Thoracic aorta (tissue), 2 donors: ENCODE measurements at regions not wholly inside any gene's neighbourhood (a gene's known extent, or its start where the extent isn't known, plus 50 kb on each side); places are given as distances from the start of the nearest gene placed in this dataset.

ENCODE experiments used
- ATAC-seq: fragments of 150-250 bp; one replicate; pipeline ENCODE4 v1.8.0; 2017; ENCODE audit warnings: low read depth; ENCODE audit not compliant: insufficient number of reproducible peaks, low FRiP score
- DNase-seq: peaks from one replicate; pipeline ENCODE4 v3.0.0-alpha.2; 2020; ENCODE audit warnings: low spot score
- H3K27ac ChIP-seq, 2 donors: fragments of 200-600 bp; sonication (generic); 1 replicate in 1 of 2; 2 replicates in 1 of 2; pipeline ENCODE4 v1.5.1; 2016; ENCODE audit warnings: mild to moderate bottlenecking in 2 of 2, moderate library complexity in 2 of 2
- H3K27me3 ChIP-seq: fragments of 200-600 bp; sonication (generic); replicated peaks from 2 replicates; pipeline ENCODE4 v1.6.0; 2016; ENCODE audit warnings: mild to moderate bottlenecking; ENCODE audit not compliant: insufficient read depth
- H3K36me3 ChIP-seq: fragments of 200-600 bp; sonication (generic); one replicate; pipeline ENCODE4 v1.5.1; 2016
- H3K4me1 ChIP-seq, 2 donors: fragments of 200-600 bp; sonication (generic); 1 replicate in 1 of 2; 2 replicates in 1 of 2; pipeline versions ENCODE4 v1.5.1 to v1.6.0; 2016; ENCODE audit warnings: low read depth in 2 of 2, mild to moderate bottlenecking in 1 of 2; ENCODE audit not compliant: control insufficient read depth in 1 of 2
- H3K4me3 ChIP-seq: fragments of 200-600 bp; sonication (generic); 2 replicates; pipeline ENCODE4 v1.5.1; 2016; ENCODE audit warnings: mild to moderate bottlenecking
- H3K9me3 ChIP-seq: fragments of 200-600 bp; sonication (generic); 2 replicates; pipeline ENCODE4 v1.5.1; 2016
- TF ChIP-seq, protein P1 (sequence below): fragments of 200-600 bp; sonication (generic); IDR thresholded peaks from one replicate; pipeline ENCODE4 v1.5.1; 2019; ENCODE audit warnings: antibody characterized with exemption

- no peak overlapping the region for H3K4me3 ChIP-seq
- no peak for DNase-seq
- H3K4me1 ChIP-seq, result no peaks in the 10 kb centered on the region
- no peaks in the 10 kb centered on the region for H3K27me3 ChIP-seq
- no peak overlapping the region for H3K27ac ChIP-seq
- H3K36me3 ChIP-seq, result no peaks in the 10 kb centered on the region
- no peaks in the 10 kb centered on the region for H3K9me3 ChIP-seq
- ATAC-seq, result no peak
- TF ChIP-seq, protein P1, sequence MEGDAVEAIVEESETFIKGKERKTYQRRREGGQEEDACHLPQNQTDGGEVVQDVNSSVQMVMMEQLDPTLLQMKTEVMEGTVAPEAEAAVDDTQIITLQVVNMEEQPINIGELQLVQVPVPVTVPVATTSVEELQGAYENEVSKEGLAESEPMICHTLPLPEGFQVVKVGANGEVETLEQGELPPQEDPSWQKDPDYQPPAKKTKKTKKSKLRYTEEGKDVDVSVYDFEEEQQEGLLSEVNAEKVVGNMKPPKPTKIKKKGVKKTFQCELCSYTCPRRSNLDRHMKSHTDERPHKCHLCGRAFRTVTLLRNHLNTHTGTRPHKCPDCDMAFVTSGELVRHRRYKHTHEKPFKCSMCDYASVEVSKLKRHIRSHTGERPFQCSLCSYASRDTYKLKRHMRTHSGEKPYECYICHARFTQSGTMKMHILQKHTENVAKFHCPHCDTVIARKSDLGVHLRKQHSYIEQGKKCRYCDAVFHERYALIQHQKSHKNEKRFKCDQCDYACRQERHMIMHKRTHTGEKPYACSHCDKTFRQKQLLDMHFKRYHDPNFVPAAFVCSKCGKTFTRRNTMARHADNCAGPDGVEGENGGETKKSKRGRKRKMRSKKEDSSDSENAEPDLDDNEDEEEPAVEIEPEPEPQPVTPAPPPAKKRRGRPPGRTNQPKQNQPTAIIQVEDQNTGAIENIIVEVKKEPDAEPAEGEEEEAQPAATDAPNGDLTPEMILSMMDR, result no peak
Observed at GRCh38 chr7:32217341-32218153, 147.3 kb upstream of the PDE1C start.

GRCh38 chr7:32216759-32217158 is 146.6 kb upstream of the PDE1C start:
- H3K4me3 ChIP-seq, result no peak overlapping the region
- no peak for DNase-seq
- no peaks in the 10 kb centered on the region for H3K4me1 ChIP-seq
- no peaks in the 10 kb centered on the region for H3K9me3 ChIP-seq
- no peak overlapping the region for H3K27ac ChIP-seq
- TF ChIP-seq, protein P1, result no peak
- H3K27me3 ChIP-seq, result no peaks in the 10 kb centered on the region
- H3K36me3 ChIP-seq, result no peaks in the 10 kb centered on the region
- no peak for ATAC-seq

- H3K27ac ChIP-seq, result no peak overlapping the region
- no peak for DNase-seq
Observed at GRCh38 chr7:32215697-32216096, 145.5 kb upstream of the PDE1C start.

GRCh38 chr7:32214913-32215312 is 144.7 kb upstream of the PDE1C start:
- Histone ChIP-seq H3K27ac (no peak overlapping the region), H3K4me1 (no peaks in the 10 kb centered on the region), H3K9me3 (no peaks in the 10 kb centered on the region), H3K36me3 (no peaks in the 10 kb centered on the region), H3K4me3 (no peak overlapping the region), H3K27me3 (no peaks in the 10 kb centered on the region)
- ATAC-seq (no peak), DNase-seq (no peak)
- TF ChIP-seq, protein P1, result no peak

More at GRCh38 chr7:32215697-32216096, 145.5 kb upstream of the PDE1C start:
- Histone ChIP-seq H3K9me3 (no peaks in the 10 kb centered on the region), H3K4me3 (no peak overlapping the region), H3K4me1 (no peaks in the 10 kb centered on the region), H3K36me3 (no peaks in the 10 kb centered on the region), H3K27me3 (no peaks in the 10 kb centered on the region)
- no peak for ATAC-seq
- TF ChIP-seq, protein P1, result no peak

DNA sequence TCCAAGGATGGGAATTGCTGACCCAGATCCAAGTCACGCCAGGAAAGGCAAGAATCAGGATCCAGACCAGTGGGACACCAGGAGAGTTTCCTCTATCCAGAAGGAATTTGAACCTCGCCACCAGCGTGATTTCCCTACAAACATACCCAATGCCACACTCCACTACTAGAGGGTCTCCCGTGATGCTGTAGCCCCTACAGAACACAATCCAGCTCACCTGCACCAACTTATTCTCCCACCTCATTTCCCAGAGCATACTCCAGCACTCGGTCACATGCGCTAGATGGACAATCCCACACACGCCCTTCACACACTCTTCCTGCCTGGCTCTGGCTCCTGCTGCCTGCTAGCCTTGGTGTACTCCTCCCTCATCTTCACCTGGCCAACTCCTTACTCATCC is 142.1 kb upstream of the PDE1C start:
- Histone ChIP-seq H3K9me3 (no peaks in the 10 kb centered on the region), H3K4me1 (no peaks in the 10 kb centered on the region), H3K27me3 (no peaks in the 10 kb centered on the region), H3K27ac (no peak overlapping the region), H3K36me3 (no peaks in the 10 kb centered on the region), H3K4me3 (no peak overlapping the region)
- DNase-seq (no peak), ATAC-seq (no peak)
- TF ChIP-seq, protein P1, result no peak
